ENCODE measurements at regions not wholly inside any gene's neighbourhood (a gene's known extent, or its start where the extent isn't known, plus 50 kb on each side); places are given as distances from the start of the nearest gene placed in this dataset.
"Not testable (repeated sequence)": the region's sequence is repeated elsewhere in the genome, so short reads cannot be mapped to it uniquely, and the experiment has no call there.

GRCh38 chr20:2221921-2222320 lies 73.9 kb upstream of the TGM3 start:
- no peak overlapping the region for H3K4me3 ChIP-seq (ENCODE audit: low read length)
- no peaks in the 10 kb centered on the region for H3K4me1 ChIP-seq (ENCODE audit: control insufficient read depth, insufficient read depth, low read length)
- H3K27me3 ChIP-seq (replicated peaks; ENCODE audit: control insufficient read depth, insufficient read depth, low read length) = no peaks in the 10 kb centered on the region
- H3K9ac ChIP-seq (ENCODE audit: low read length) = no peak overlapping the region
- no peak for DNase-seq (ENCODE audit: low read depth)
- peaks cover 7% of the 10 kb centered on the region for H3K9me3 ChIP-seq (ENCODE audit: control insufficient read depth, low read length)
- H3K36me3 ChIP-seq (ENCODE audit: control insufficient read depth, insufficient read depth, low read length, severe bottlenecking) = no peaks in the 10 kb centered on the region

- Histone ChIP-seq H3K36me3 (ENCODE audit: control insufficient read depth, insufficient read depth, low read length, severe bottlenecking) (no peaks in the 10 kb centered on the region), H3K4me3 (ENCODE audit: low read length) (no peak overlapping the region), H3K9ac (ENCODE audit: low read length) (no peak overlapping the region), H3K27me3 (replicated peaks; ENCODE audit: control insufficient read depth, insufficient read depth, low read length) (no peaks in the 10 kb centered on the region), H3K4me1 (ENCODE audit: control insufficient read depth, insufficient read depth, low read length) (no peaks in the 10 kb centered on the region), H3K9me3 (ENCODE audit: control insufficient read depth, low read length) (peaks cover 7% of the 10 kb centered on the region)
- no peak for DNase-seq (ENCODE audit: low read depth)
These were observed 72.0 kb upstream of the TGM3 start for GRCh38 chr20:2223558-2224367.

GRCh38 chr20:2224368-2224639 lies 71.5 kb upstream of the TGM3 start:
- peaks cover 6% of the 10 kb centered on the region for H3K9me3 ChIP-seq (ENCODE audit: control insufficient read depth, low read length)
- no peaks in the 10 kb centered on the region for H3K27me3 ChIP-seq (replicated peaks; ENCODE audit: control insufficient read depth, insufficient read depth, low read length)
- H3K9ac ChIP-seq (ENCODE audit: low read length) = no peak overlapping the region
- H3K36me3 ChIP-seq (ENCODE audit: control insufficient read depth, insufficient read depth, low read length, severe bottlenecking) = no peaks in the 10 kb centered on the region
- peak; percentile 40 for DNase-seq (ENCODE audit: low read depth)
- H3K4me3 ChIP-seq (ENCODE audit: low read length) = no peak overlapping the region
- H3K4me1 ChIP-seq (ENCODE audit: control insufficient read depth, insufficient read depth, low read length) = no peaks in the 10 kb centered on the region

GRCh38 chr20:2227285-2227684 lies 68.5 kb upstream of the TGM3 start:
- not testable (repeated sequence) for H3K4me1 ChIP-seq (ENCODE audit: control insufficient read depth, insufficient read depth, low read length); H3K36me3 ChIP-seq (ENCODE audit: control insufficient read depth, insufficient read depth, low read length, severe bottlenecking); H3K4me3 ChIP-seq (ENCODE audit: low read length); DNase-seq (ENCODE audit: low read depth); H3K9me3 ChIP-seq (ENCODE audit: control insufficient read depth, low read length); H3K27me3 ChIP-seq (replicated peaks; ENCODE audit: control insufficient read depth, insufficient read depth, low read length); H3K9ac ChIP-seq (ENCODE audit: low read length)

- H3K4me1 ChIP-seq (ENCODE audit: control insufficient read depth, insufficient read depth, low read length) = no peaks in the 10 kb centered on the region
- H3K9ac ChIP-seq (ENCODE audit: low read length) = no peak overlapping the region
- H3K27me3 ChIP-seq (replicated peaks; ENCODE audit: control insufficient read depth, insufficient read depth, low read length) = no peaks in the 10 kb centered on the region
- no peaks in the 10 kb centered on the region for H3K9me3 ChIP-seq (ENCODE audit: control insufficient read depth, low read length)
- no peak overlapping the region for H3K4me3 ChIP-seq (ENCODE audit: low read length)
- no peak for DNase-seq (ENCODE audit: low read depth)
- no peaks in the 10 kb centered on the region for H3K36me3 ChIP-seq (ENCODE audit: control insufficient read depth, insufficient read depth, low read length, severe bottlenecking)
These were observed 67.9 kb upstream of the TGM3 start for GRCh38 chr20:2227861-2228260.

GRCh38 chr20:2228926-2229325 lies 66.9 kb upstream of the TGM3 start:
- Histone ChIP-seq H3K36me3 (ENCODE audit: control insufficient read depth, insufficient read depth, low read length, severe bottlenecking) (no peaks in the 10 kb centered on the region), H3K4me3 (ENCODE audit: low read length) (no peak overlapping the region), H3K4me1 (ENCODE audit: control insufficient read depth, insufficient read depth, low read length) (no peaks in the 10 kb centered on the region), H3K27me3 (replicated peaks; ENCODE audit: control insufficient read depth, insufficient read depth, low read length) (no peaks in the 10 kb centered on the region), H3K9me3 (ENCODE audit: control insufficient read depth, low read length) (no peaks in the 10 kb centered on the region), H3K9ac (ENCODE audit: low read length) (no peak overlapping the region)
- no peak for DNase-seq (ENCODE audit: low read depth)

GRCh38 chr20:2230726-2231488 lies 64.9 kb upstream of the TGM3 start:
- Histone ChIP-seq H3K4me3 (ENCODE audit: low read length) (no peak overlapping the region), H3K27me3 (replicated peaks; ENCODE audit: control insufficient read depth, insufficient read depth, low read length) (no peaks in the 10 kb centered on the region), H3K9ac (ENCODE audit: low read length) (no peak overlapping the region), H3K36me3 (ENCODE audit: control insufficient read depth, insufficient read depth, low read length, severe bottlenecking) (no peaks in the 10 kb centered on the region), H3K9me3 (ENCODE audit: control insufficient read depth, low read length) (no peaks in the 10 kb centered on the region), H3K4me1 (ENCODE audit: control insufficient read depth, insufficient read depth, low read length) (no peaks in the 10 kb centered on the region)
- DNase-seq (ENCODE audit: low read depth) = no peak

GRCh38 chr20:2231701-2232100 lies 64.1 kb upstream of the TGM3 start:
- no peaks in the 10 kb centered on the region for H3K9me3 ChIP-seq (ENCODE audit: control insufficient read depth, low read length)
- no peak for DNase-seq (ENCODE audit: low read depth)
- H3K4me1 ChIP-seq (ENCODE audit: control insufficient read depth, insufficient read depth, low read length) = peaks cover 4% of the 10 kb centered on the region
- no peak overlapping the region for H3K9ac ChIP-seq (ENCODE audit: low read length)
- no peak overlapping the region for H3K4me3 ChIP-seq (ENCODE audit: low read length)
- H3K36me3 ChIP-seq (ENCODE audit: control insufficient read depth, insufficient read depth, low read length, severe bottlenecking) = no peaks in the 10 kb centered on the region
- H3K27me3 ChIP-seq (replicated peaks; ENCODE audit: control insufficient read depth, insufficient read depth, low read length) = no peaks in the 10 kb centered on the region

GRCh38 chr20:2234598-2235191 lies 61.1 kb upstream of the TGM3 start:
- Histone ChIP-seq H3K36me3 (ENCODE audit: control insufficient read depth, insufficient read depth, low read length, severe bottlenecking) (no peaks in the 10 kb centered on the region), H3K9ac (ENCODE audit: low read length) (no peak overlapping the region), H3K9me3 (ENCODE audit: control insufficient read depth, low read length) (no peaks in the 10 kb centered on the region), H3K27me3 (replicated peaks; ENCODE audit: control insufficient read depth, insufficient read depth, low read length) (no peaks in the 10 kb centered on the region), H3K4me3 (ENCODE audit: low read length) (no peak overlapping the region), H3K4me1 (ENCODE audit: control insufficient read depth, insufficient read depth, low read length) (peaks cover 12% of the 10 kb centered on the region)
- no peak for DNase-seq (ENCODE audit: low read depth)

GRCh38 chr20:2236256-2236655 lies 59.5 kb upstream of the TGM3 start:
- no peak overlapping the region for H3K4me3 ChIP-seq (ENCODE audit: low read length)

GRCh38 chr20:2237059-2237458 lies 58.7 kb upstream of the TGM3 start:
- H3K36me3 ChIP-seq (ENCODE audit: control insufficient read depth, insufficient read depth, low read length, severe bottlenecking) = no peaks in the 10 kb centered on the region
- H3K27me3 ChIP-seq (replicated peaks; ENCODE audit: control insufficient read depth, insufficient read depth, low read length) = no peaks in the 10 kb centered on the region
- no peak overlapping the region for H3K9ac ChIP-seq (ENCODE audit: low read length)
- H3K4me3 ChIP-seq (ENCODE audit: low read length) = peak overlapping the region; percentile 20
- DNase-seq (ENCODE audit: low read depth) = peak; percentile 94
- H3K4me1 ChIP-seq (ENCODE audit: control insufficient read depth, insufficient read depth, low read length) = peaks cover 12% of the 10 kb centered on the region
- no peaks in the 10 kb centered on the region for H3K9me3 ChIP-seq (ENCODE audit: control insufficient read depth, low read length)

More at GRCh38 chr20:2236256-2236655, 59.5 kb upstream of the TGM3 start:
- Histone ChIP-seq H3K9ac (ENCODE audit: low read length) (no peak overlapping the region), H3K36me3 (ENCODE audit: control insufficient read depth, insufficient read depth, low read length, severe bottlenecking) (no peaks in the 10 kb centered on the region), H3K9me3 (ENCODE audit: control insufficient read depth, low read length) (no peaks in the 10 kb centered on the region), H3K4me1 (ENCODE audit: control insufficient read depth, insufficient read depth, low read length) (peaks cover 12% of the 10 kb centered on the region), H3K27me3 (replicated peaks; ENCODE audit: control insufficient read depth, insufficient read depth, low read length) (no peaks in the 10 kb centered on the region)
- DNase-seq (ENCODE audit: low read depth) = no peak
